Head of caudate nucleus (tissue), 42 donors: ENCODE measurements at regions not wholly inside any gene's neighbourhood (a gene's known extent, or its start where the extent isn't known, plus 50 kb on each side); places are given as distances from the start of the nearest gene placed in this dataset.
A peak's percentile ranks its signal among the peaks of the same experiment; 100 is the strongest.
"Not testable (repeated sequence)": the region's sequence is repeated elsewhere in the genome, so short reads cannot be mapped to it uniquely, and the experiment has no call there.

Experiments used
- DNase-seq, 42 donors: peaks; one replicate each; pipeline versions ENCODE4 v3.0.0 to v3.0.0-alpha.2; 2020 to 2021; ENCODE audit warnings: mixed read lengths in 7 of 42
- intact Hi-C: fragments of 100-400 bp; cut with DNase I; formaldehyde crosslinking; loops from one replicate; pipeline ENCODE4 v1.15.0; 2022

GRCh38 chr10:5268743-5269142, 72.1 kb downstream of the AKR1C4 start:
- DNase-seq: no peak
- intact Hi-C loops: no loop called here

- DNase-seq: no peak
- intact Hi-C loops: no loop called here
These were observed 73.2 kb downstream of the AKR1C4 start for GRCh38 chr10:5269791-5270190.

- intact Hi-C loops: no loop called here
- no peak for DNase-seq
These were observed 74.9 kb downstream of the AKR1C4 start for GRCh38 chr10:5271526-5271925.

- intact Hi-C loops: no loop called here
These were observed 75.6 kb downstream of the AKR1C4 start for GRCh38 chr10:5272065-5272803.

GRCh38 chr10:5274795-5275194, 78.2 kb downstream of the AKR1C4 start:
- intact Hi-C loops: no loop called here

More at GRCh38 chr10:5272065-5272803, 75.6 kb downstream of the AKR1C4 start:
- DNase-seq: no peak

GRCh38 chr10:5281356-5281755, 83.4 kb upstream of the UCN3 start:
- intact Hi-C loops: no loop called here
- DNase-seq: no peak

More at GRCh38 chr10:5274795-5275194, 78.2 kb downstream of the AKR1C4 start:
- DNase-seq: no peak

GRCh38 chr10:5282137-5282536, 82.6 kb upstream of the UCN3 start:
- DNase-seq: no peak
- intact Hi-C loops: no loop called here

GRCh38 chr10:5283305-5284158, 81.2 kb upstream of the UCN3 start:
- intact Hi-C loops: no loop called here

GRCh38 chr10:5284311-5285057, 80.3 kb upstream of the UCN3 start:
- intact Hi-C loops: no loop called here
- DNase-seq: no peak

More at GRCh38 chr10:5283305-5284158, 81.2 kb upstream of the UCN3 start:
- DNase-seq: peak in 35 of 42 donors; percentile 14 to 63 (median 35)

- intact Hi-C loops: no loop called here
These were observed 79.6 kb upstream of the UCN3 start for GRCh38 chr10:5285186-5285585.

GRCh38 chr10:5288359-5288758, 76.4 kb upstream of the UCN3 start:
- intact Hi-C loops: no loop called here

More at GRCh38 chr10:5285186-5285585, 79.6 kb upstream of the UCN3 start:
- DNase-seq: no peak

GRCh38 chr10:5289228-5289627, 75.5 kb upstream of the UCN3 start:
- DNase-seq, intact Hi-C loops: not testable (repeated sequence)

More at GRCh38 chr10:5288359-5288758, 76.4 kb upstream of the UCN3 start:
- DNase-seq: no peak

GRCh38 chr10:5291501-5292195, 73.1 kb upstream of the UCN3 start:
- intact Hi-C loops: no loop called here
- no peak for DNase-seq

GRCh38 chr10:5292196-5292735, 72.5 kb upstream of the UCN3 start:
- intact Hi-C loops: no loop called here
- no peak for DNase-seq

GRCh38 chr10:5292970-5293369, 71.8 kb upstream of the UCN3 start:
- intact Hi-C loops, DNase-seq: not testable (repeated sequence)

GRCh38 chr10:5293691-5294550, 70.8 kb upstream of the UCN3 start:
- intact Hi-C loops: no loop called here
- peak in 4 of 42 donors; percentile 3 to 45 (median 18) for DNase-seq

GRCh38 chr10:5297466-5297865, 67.3 kb upstream of the UCN3 start:
- intact Hi-C loops: no loop called here
- no peak for DNase-seq

- no peak for DNase-seq
- intact Hi-C loops: no loop called here
These were observed 66.8 kb upstream of the UCN3 start for GRCh38 chr10:5297996-5298395.
